ENCODE measurements at regions not wholly inside any gene's neighbourhood (a gene's known extent, or its start where the extent isn't known, plus 50 kb on each side); places are given as distances from the start of the nearest gene placed in this dataset.
"Not testable (repeated sequence)": the region's sequence is repeated elsewhere in the genome, so short reads cannot be mapped to it uniquely, and the experiment has no call there.

GRCh38 chr18:42360716-42361115, 405.7 kb downstream of the PIK3C3 start:
- Histone ChIP-seq H3K9me3 (ENCODE audit: low read depth, low read length) (no peaks in the 10 kb centered on the region), H3K36me3 (ENCODE audit: insufficient read depth, low read length) (no peaks in the 10 kb centered on the region), H3K9ac (ENCODE audit: insufficient read length) (no peak overlapping the region), H3K27ac (no peak overlapping the region), H3K4me3 (no peak overlapping the region)
- no peak for DNase-seq (ENCODE audit: low read depth, low spot score)
- no peak for TF ChIP-seq POLR2AphosphoS5 (IDR thresholded peaks at IDR 0.05; ENCODE audit: borderline replicate concordance, low read depth, low read length)
- no peak for TF ChIP-seq FOXP2 (optimal IDR thresholded peaks at IDR 0.05; ENCODE audit: control extremely low read depth, extremely low read length, insufficient read depth)
- TF ChIP-seq EZH2 (IDR thresholded peaks at IDR 0.05), result no peak

- Histone ChIP-seq H3K4me3 (no peak overlapping the region), H3K9ac (ENCODE audit: insufficient read length) (no peak overlapping the region), H3K27ac (no peak overlapping the region), H3K9me3 (ENCODE audit: low read depth, low read length) (no peaks in the 10 kb centered on the region), H3K36me3 (ENCODE audit: insufficient read depth, low read length) (no peaks in the 10 kb centered on the region)
- TF ChIP-seq FOXP2 (optimal IDR thresholded peaks at IDR 0.05; ENCODE audit: control extremely low read depth, extremely low read length, insufficient read depth) (no peak), POLR2AphosphoS5 (IDR thresholded peaks at IDR 0.05; ENCODE audit: borderline replicate concordance, low read depth, low read length) (no peak), EZH2 (IDR thresholded peaks at IDR 0.05) (no peak)
- DNase-seq (ENCODE audit: low read depth, low spot score), result no peak
Observed at GRCh38 chr18:42363446-42364441, 408.7 kb downstream of the PIK3C3 start.

GRCh38 chr18:42364766-42365165, 409.7 kb downstream of the PIK3C3 start:
- H3K27ac ChIP-seq, result no peak overlapping the region
- H3K4me3 ChIP-seq, result no peak overlapping the region
- DNase-seq (ENCODE audit: low read depth, low spot score), result no peak
- no peak overlapping the region for H3K9ac ChIP-seq (ENCODE audit: insufficient read length)
- no peaks in the 10 kb centered on the region for H3K9me3 ChIP-seq (ENCODE audit: low read depth, low read length)
- H3K36me3 ChIP-seq (ENCODE audit: insufficient read depth, low read length), result no peaks in the 10 kb centered on the region
- TF ChIP-seq EZH2 (IDR thresholded peaks at IDR 0.05) (no peak), POLR2AphosphoS5 (IDR thresholded peaks at IDR 0.05; ENCODE audit: borderline replicate concordance, low read depth, low read length) (no peak), FOXP2 (optimal IDR thresholded peaks at IDR 0.05; ENCODE audit: control extremely low read depth, extremely low read length, insufficient read depth) (no peak)

DNA sequence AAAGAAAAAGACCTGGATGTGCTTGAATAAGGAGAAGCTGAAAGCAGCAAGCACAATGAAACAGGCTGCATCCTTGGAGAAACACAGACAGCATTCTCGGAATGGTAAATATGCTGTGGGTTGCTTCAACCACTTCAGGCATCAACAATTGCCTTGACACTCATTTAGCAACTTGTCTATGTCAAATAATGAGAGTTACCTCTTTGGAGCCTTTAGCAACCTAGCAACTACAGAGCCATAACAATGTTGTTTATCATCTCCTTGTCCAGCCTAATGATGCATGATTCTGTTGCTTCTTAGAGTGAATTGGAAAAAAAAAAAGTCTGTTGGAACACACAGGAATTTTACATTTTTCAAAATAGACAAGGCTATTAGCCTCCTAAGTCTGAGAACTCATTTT, 410.6 kb downstream of the PIK3C3 start:
- Histone ChIP-seq H3K36me3 (ENCODE audit: insufficient read depth, low read length) (no peaks in the 10 kb centered on the region), H3K9ac (ENCODE audit: insufficient read length) (no peak overlapping the region), H3K9me3 (ENCODE audit: low read depth, low read length) (no peaks in the 10 kb centered on the region), H3K27ac (no peak overlapping the region), H3K4me3 (no peak overlapping the region)
- TF ChIP-seq FOXP2 (optimal IDR thresholded peaks at IDR 0.05; ENCODE audit: control extremely low read depth, extremely low read length, insufficient read depth) (no peak), EZH2 (IDR thresholded peaks at IDR 0.05) (no peak), POLR2AphosphoS5 (IDR thresholded peaks at IDR 0.05; ENCODE audit: borderline replicate concordance, low read depth, low read length) (no peak)
- no peak for DNase-seq (ENCODE audit: low read depth, low spot score)

- no peaks in the 10 kb centered on the region for H3K9me3 ChIP-seq (ENCODE audit: low read depth, low read length)
- no peak overlapping the region for H3K27ac ChIP-seq
- DNase-seq (ENCODE audit: low read depth, low spot score), result no peak
- TF ChIP-seq FOXP2 (optimal IDR thresholded peaks at IDR 0.05; ENCODE audit: control extremely low read depth, extremely low read length, insufficient read depth), result no peak
- no peak for TF ChIP-seq EZH2 (IDR thresholded peaks at IDR 0.05)
- no peak for TF ChIP-seq POLR2AphosphoS5 (IDR thresholded peaks at IDR 0.05; ENCODE audit: borderline replicate concordance, low read depth, low read length)
- no peaks in the 10 kb centered on the region for H3K36me3 ChIP-seq (ENCODE audit: insufficient read depth, low read length)
- no peak overlapping the region for H3K9ac ChIP-seq (ENCODE audit: insufficient read length)
- H3K4me3 ChIP-seq, result no peak overlapping the region
Observed at GRCh38 chr18:42373584-42373983, 418.6 kb downstream of the PIK3C3 start.

- Histone ChIP-seq H3K9me3 (ENCODE audit: low read depth, low read length) (no peaks in the 10 kb centered on the region), H3K36me3 (ENCODE audit: insufficient read depth, low read length) (no peaks in the 10 kb centered on the region), H3K4me3 (no peak overlapping the region), H3K27ac (no peak overlapping the region), H3K9ac (ENCODE audit: insufficient read length) (no peak overlapping the region)
- no peak for DNase-seq (ENCODE audit: low read depth, low spot score)
- TF ChIP-seq FOXP2 (optimal IDR thresholded peaks at IDR 0.05; ENCODE audit: control extremely low read depth, extremely low read length, insufficient read depth) (no peak), EZH2 (IDR thresholded peaks at IDR 0.05) (no peak), POLR2AphosphoS5 (IDR thresholded peaks at IDR 0.05; ENCODE audit: borderline replicate concordance, low read depth, low read length) (no peak)
Observed at GRCh38 chr18:42374961-42375360, 419.9 kb downstream of the PIK3C3 start.

DNA sequence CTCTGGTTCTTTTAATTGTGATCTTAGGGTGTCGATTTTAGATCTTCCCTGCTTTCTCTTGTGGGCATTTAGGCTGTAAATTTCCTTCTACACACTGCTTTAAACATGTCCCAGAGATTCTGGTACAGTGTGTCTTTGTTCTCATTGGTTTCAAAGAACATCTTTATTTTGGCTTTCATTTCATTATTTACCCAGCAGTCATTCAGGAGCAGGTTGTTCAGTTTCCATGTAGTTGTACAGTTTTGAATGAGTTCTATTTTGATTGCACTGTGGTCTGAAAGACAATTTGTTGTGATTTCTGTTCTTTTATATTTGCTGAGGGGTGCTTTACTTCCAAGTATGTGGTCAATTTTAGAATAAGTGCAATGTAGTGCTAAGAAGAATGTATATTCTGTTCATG, 423.8 kb downstream of the PIK3C3 start:
- not testable (repeated sequence) for H3K9ac ChIP-seq (ENCODE audit: insufficient read length); H3K4me3 ChIP-seq; H3K9me3 ChIP-seq (ENCODE audit: low read depth, low read length); H3K36me3 ChIP-seq (ENCODE audit: insufficient read depth, low read length); DNase-seq (ENCODE audit: low read depth, low spot score); H3K27ac ChIP-seq

- H3K9ac ChIP-seq (ENCODE audit: insufficient read length); DNase-seq (ENCODE audit: low read depth, low spot score); H3K4me3 ChIP-seq; H3K27ac ChIP-seq; H3K9me3 ChIP-seq (ENCODE audit: low read depth, low read length); H3K36me3 ChIP-seq (ENCODE audit: insufficient read depth, low read length): not testable (repeated sequence)
Observed at GRCh38 chr18:42381236-42381635, 426.2 kb downstream of the PIK3C3 start.

GRCh38 chr18:42392416-42392815, 437.4 kb downstream of the PIK3C3 start:
- H3K4me3 ChIP-seq, result no peak overlapping the region
- no peak for DNase-seq (ENCODE audit: low read depth, low spot score)
- H3K9me3 ChIP-seq (ENCODE audit: low read depth, low read length), result no peaks in the 10 kb centered on the region
- TF ChIP-seq EZH2 (IDR thresholded peaks at IDR 0.05) (no peak), POLR2AphosphoS5 (IDR thresholded peaks at IDR 0.05; ENCODE audit: borderline replicate concordance, low read depth, low read length) (no peak), FOXP2 (optimal IDR thresholded peaks at IDR 0.05; ENCODE audit: control extremely low read depth, extremely low read length, insufficient read depth) (no peak)
- no peak overlapping the region for H3K9ac ChIP-seq (ENCODE audit: insufficient read length)
- no peaks in the 10 kb centered on the region for H3K36me3 ChIP-seq (ENCODE audit: insufficient read depth, low read length)
- no peak overlapping the region for H3K27ac ChIP-seq

Data from SK-N-MC (cell line).